OCI-LY7 (cell line): ENCODE measurements at regions not wholly inside any gene's neighbourhood (a gene's known extent, or its start where the extent isn't known, plus 50 kb on each side); places are given as distances from the start of the nearest gene placed in this dataset.

Experiments used
- CTCF ChIP-seq: fragments of 200-600 bp; sonication (generic); conservative IDR thresholded peaks from 2 replicates; pipeline ENCODE4 v1.5.1; 2014; ENCODE audit warnings: mild to moderate bottlenecking, antibody characterized with exemption, low read length, moderate library complexity, mixed read lengths
- EZH2phosphoT487 ChIP-seq: fragments of 200-600 bp; sonication (generic); IDR thresholded peaks from 2 replicates; pipeline ENCODE4 v1.6.1; 2018; ENCODE audit warnings: low read depth, borderline replicate concordance, mild to moderate bottlenecking, mixed run types, antibody characterized with exemption, low read length, moderate library complexity, mixed read lengths

GRCh38 chr3:82957696-82958095 is 1196.3 kb upstream of the GBE1 start:
- TF ChIP-seq CTCF (no peak), EZH2phosphoT487 (no peak)
